Heart left ventricle (tissue), 13 donors: ENCODE measurements at regions not wholly inside any gene's neighbourhood (a gene's known extent, or its start where the extent isn't known, plus 50 kb on each side); places are given as distances from the start of the nearest gene placed in this dataset.

Source experiments
- POLR2A ChIP-seq, 2 donors: fragments of 450-650 bp; IDR thresholded peaks; one replicate each; pipeline ENCODE4 v1.6.1; 2017; ENCODE audit warnings: antibody characterized with exemption in 2 of 2, mild to moderate bottlenecking in 2 of 2, moderate library complexity in 2 of 2
- TF ChIP-seq, protein P1 (sequence below), 12 donors: fragments of 200-600 bp; sonication (generic) in 4 of 12; IDR thresholded peaks; one replicate each; pipeline versions ENCODE4 v1.5.0 to v1.8.0; 2018 to 2022; ENCODE audit warnings: antibody characterized with exemption in 12 of 12, mild to moderate bottlenecking in 5 of 12
- donor health status: ischemic (EF 13 %, LVEDD 7.1; RV severe dilation, severe dysfunction).
- donor health status: DM: no; HTN: yes; CAD: no.
- donor health status: DM: no; HTN: no; CAD: no.
- donor health status: ischemic (EF 25% LVEDD 6.9; RV normal size, moderate dysfunction).
- donor health status: ischemic (EF 25% LVEDD 5.7; RV mildly dilated, moderate dysfunction).
- donor health status: ischemic (EF 35%, LVEDD 5.7; RV mildly dilated, moderate dysfunction).
- donor health status: nonischemic (EF 11% LVEDD 7.7; RV severe dilation, severe dysfunction).
- donor health status: DM: yes; HTN: yes; CAD: no.
- donor health status: PGD.
- donor health status: ischemic (EF 29% LVEDD 5.4; RV normal size, mild dysfunction).
- donor health status: nonischemic (EF 23%, LVEDD 6.1; RV moderate dilation, normal function).

DNA sequence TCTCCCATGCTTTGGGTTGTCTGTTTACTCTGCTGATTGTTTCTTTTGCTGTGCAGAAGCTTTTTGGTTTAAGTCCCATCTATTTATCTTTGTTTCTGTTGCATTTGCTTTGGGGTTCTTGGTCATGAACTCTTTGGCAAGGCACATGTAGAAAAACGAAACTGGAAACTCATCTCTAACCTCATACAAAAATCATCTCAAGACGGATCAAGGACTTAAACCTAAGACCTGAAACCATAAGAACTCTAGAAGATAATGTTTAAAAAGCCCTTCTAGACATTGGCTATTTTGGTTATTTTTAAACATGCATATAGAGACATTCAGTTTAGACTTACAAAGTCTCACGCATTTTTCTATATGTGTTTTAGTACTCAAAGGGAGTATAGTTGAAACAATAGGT, 1164.3 kb upstream of the GYPC start:
- TF ChIP-seq, protein P1, sequence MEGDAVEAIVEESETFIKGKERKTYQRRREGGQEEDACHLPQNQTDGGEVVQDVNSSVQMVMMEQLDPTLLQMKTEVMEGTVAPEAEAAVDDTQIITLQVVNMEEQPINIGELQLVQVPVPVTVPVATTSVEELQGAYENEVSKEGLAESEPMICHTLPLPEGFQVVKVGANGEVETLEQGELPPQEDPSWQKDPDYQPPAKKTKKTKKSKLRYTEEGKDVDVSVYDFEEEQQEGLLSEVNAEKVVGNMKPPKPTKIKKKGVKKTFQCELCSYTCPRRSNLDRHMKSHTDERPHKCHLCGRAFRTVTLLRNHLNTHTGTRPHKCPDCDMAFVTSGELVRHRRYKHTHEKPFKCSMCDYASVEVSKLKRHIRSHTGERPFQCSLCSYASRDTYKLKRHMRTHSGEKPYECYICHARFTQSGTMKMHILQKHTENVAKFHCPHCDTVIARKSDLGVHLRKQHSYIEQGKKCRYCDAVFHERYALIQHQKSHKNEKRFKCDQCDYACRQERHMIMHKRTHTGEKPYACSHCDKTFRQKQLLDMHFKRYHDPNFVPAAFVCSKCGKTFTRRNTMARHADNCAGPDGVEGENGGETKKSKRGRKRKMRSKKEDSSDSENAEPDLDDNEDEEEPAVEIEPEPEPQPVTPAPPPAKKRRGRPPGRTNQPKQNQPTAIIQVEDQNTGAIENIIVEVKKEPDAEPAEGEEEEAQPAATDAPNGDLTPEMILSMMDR (IDR thresholded peaks at IDR 0.05): no peak
- TF ChIP-seq POLR2A (IDR thresholded peaks at IDR 0.05): no peak
